Glutamatergic neuron (in vitro differentiated cells): ENCODE measurements at regions not wholly inside any gene's neighbourhood (a gene's known extent, or its start where the extent isn't known, plus 50 kb on each side); places are given as distances from the start of the nearest gene placed in this dataset.

Source experiments
- DNase-seq: peaks from one replicate; pipeline ENCODE4 v3.0.0; 2022
- H3K27ac Mint-ChIP-seq: one replicate; pipeline ENCODE4 v1.8.0; 2020; ENCODE audit warnings: mild to moderate bottlenecking, mixed read lengths, inconsistent platforms; ENCODE audit not compliant: unreplicated experiment
- H3K27me3 Mint-ChIP-seq: one replicate; pipeline ENCODE4 v1.8.0; 2020; ENCODE audit warnings: mild to moderate bottlenecking, moderate library complexity, mixed read lengths, inconsistent platforms; ENCODE audit not compliant: unreplicated experiment
- H3K36me3 Mint-ChIP-seq: one replicate; pipeline ENCODE4 v1.8.0; 2020; ENCODE audit warnings: mild to moderate bottlenecking, mixed read lengths, inconsistent platforms; ENCODE audit not compliant: unreplicated experiment
- H3K4me1 Mint-ChIP-seq: one replicate; pipeline ENCODE4 v1.8.0; 2020; ENCODE audit warnings: mild to moderate bottlenecking, low read depth, mixed read lengths, inconsistent platforms; ENCODE audit not compliant: unreplicated experiment
- H3K4me3 Mint-ChIP-seq: one replicate; pipeline ENCODE4 v1.8.0; 2020; ENCODE audit warnings: mild to moderate bottlenecking, mixed read lengths, inconsistent platforms; ENCODE audit not compliant: unreplicated experiment
- H3K9me3 Mint-ChIP-seq: one replicate; pipeline ENCODE4 v1.8.0; 2020; ENCODE audit warnings: mild to moderate bottlenecking, moderate library complexity, mixed read lengths, inconsistent platforms; ENCODE audit not compliant: unreplicated experiment
- TF ChIP-seq, protein P1 (sequence below): fragments of 200-600 bp; sonication (generic); IDR thresholded peaks from one replicate; pipeline ENCODE4 v1.5.0; 2021; ENCODE audit not compliant: partially characterized antibody, unreplicated experiment

DNA sequence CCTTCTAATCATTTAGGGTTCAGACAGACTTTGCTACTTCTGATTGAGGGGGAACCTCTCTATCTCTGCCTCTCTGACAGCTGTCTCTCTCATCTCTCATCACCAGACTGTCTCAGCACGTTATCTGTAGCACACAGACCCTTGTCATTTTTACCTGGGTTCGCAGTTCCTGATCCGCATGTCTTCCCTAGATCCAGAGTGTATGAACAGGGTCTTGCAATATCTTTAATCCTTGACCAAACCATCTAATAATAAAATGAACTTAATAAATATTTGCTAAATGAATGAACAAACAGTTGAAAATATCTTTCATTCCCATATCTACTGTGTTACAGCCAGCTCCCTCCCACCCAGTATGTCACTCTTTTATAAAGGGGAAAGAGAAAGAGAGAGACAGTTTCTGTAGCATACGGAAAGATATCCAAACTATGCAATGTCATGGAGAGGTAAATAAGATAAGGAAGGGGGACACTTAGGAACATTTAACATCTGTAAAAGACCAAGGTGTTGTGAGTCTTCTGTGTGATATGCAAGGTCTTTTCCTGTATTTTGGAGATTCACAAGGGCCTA, 507.6 kb downstream of the SUCLG1 start:
- H3K9me3 Mint-ChIP-seq: peaks cover 3% of the 10 kb centered on the region
- H3K36me3 Mint-ChIP-seq: no peaks in the 10 kb centered on the region
- H3K4me1 Mint-ChIP-seq: no peaks in the 10 kb centered on the region

GRCh38 chr2:83949361-83949760, 509.7 kb downstream of the SUCLG1 start:
- H3K27me3 Mint-ChIP-seq: no peaks in the 10 kb centered on the region
- peaks cover 3% of the 10 kb centered on the region for H3K9me3 Mint-ChIP-seq
- TF ChIP-seq, protein P1, sequence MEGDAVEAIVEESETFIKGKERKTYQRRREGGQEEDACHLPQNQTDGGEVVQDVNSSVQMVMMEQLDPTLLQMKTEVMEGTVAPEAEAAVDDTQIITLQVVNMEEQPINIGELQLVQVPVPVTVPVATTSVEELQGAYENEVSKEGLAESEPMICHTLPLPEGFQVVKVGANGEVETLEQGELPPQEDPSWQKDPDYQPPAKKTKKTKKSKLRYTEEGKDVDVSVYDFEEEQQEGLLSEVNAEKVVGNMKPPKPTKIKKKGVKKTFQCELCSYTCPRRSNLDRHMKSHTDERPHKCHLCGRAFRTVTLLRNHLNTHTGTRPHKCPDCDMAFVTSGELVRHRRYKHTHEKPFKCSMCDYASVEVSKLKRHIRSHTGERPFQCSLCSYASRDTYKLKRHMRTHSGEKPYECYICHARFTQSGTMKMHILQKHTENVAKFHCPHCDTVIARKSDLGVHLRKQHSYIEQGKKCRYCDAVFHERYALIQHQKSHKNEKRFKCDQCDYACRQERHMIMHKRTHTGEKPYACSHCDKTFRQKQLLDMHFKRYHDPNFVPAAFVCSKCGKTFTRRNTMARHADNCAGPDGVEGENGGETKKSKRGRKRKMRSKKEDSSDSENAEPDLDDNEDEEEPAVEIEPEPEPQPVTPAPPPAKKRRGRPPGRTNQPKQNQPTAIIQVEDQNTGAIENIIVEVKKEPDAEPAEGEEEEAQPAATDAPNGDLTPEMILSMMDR: no peak
- H3K36me3 Mint-ChIP-seq: no peaks in the 10 kb centered on the region
- no peak for DNase-seq
- H3K27ac Mint-ChIP-seq: no peak overlapping the region
- no peak overlapping the region for H3K4me3 Mint-ChIP-seq
- no peaks in the 10 kb centered on the region for H3K4me1 Mint-ChIP-seq

More for the DNA sequence above, 507.6 kb downstream of the SUCLG1 start:
- TF ChIP-seq, protein P1: no peak
- Mint-ChIP-seq H3K27ac (no peak overlapping the region), H3K27me3 (no peaks in the 10 kb centered on the region), H3K4me3 (no peak overlapping the region)
- DNase-seq: no peak

DNA sequence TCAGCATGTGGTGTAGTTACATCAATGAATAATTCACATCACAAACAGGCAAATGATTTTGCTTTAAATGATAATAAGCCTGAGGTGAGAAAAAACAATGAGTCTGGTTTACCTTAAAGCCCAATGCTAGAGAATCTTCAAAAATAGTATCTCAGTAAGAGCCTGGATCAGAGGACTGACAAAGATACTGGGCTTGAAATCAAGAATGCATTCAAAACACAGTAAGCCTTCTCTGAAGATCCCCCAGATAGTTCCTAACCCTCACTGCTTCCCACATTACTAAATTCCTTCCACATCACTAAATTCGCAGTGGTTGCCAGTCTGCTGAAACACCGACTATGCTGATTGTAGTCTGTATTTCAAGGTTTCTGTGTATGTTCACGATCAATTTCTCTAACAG, 514.9 kb downstream of the SUCLG1 start:
- H3K27me3 Mint-ChIP-seq: no peaks in the 10 kb centered on the region
- TF ChIP-seq, protein P1: no peak
- H3K9me3 Mint-ChIP-seq: peaks cover 3% of the 10 kb centered on the region
- DNase-seq: no peak
- no peaks in the 10 kb centered on the region for H3K36me3 Mint-ChIP-seq
- no peak overlapping the region for H3K27ac Mint-ChIP-seq
- no peak overlapping the region for H3K4me3 Mint-ChIP-seq
- H3K4me1 Mint-ChIP-seq: no peaks in the 10 kb centered on the region

- TF ChIP-seq, protein P1: no peak
- no peaks in the 10 kb centered on the region for H3K4me1 Mint-ChIP-seq
- no peak for DNase-seq
- no peaks in the 10 kb centered on the region for H3K27me3 Mint-ChIP-seq
- no peak overlapping the region for H3K27ac Mint-ChIP-seq
- peaks cover 3% of the 10 kb centered on the region for H3K9me3 Mint-ChIP-seq
- H3K4me3 Mint-ChIP-seq: no peak overlapping the region
- H3K36me3 Mint-ChIP-seq: no peaks in the 10 kb centered on the region
Measured at GRCh38 chr2:83943265-83943664, 515.8 kb downstream of the SUCLG1 start.

DNA sequence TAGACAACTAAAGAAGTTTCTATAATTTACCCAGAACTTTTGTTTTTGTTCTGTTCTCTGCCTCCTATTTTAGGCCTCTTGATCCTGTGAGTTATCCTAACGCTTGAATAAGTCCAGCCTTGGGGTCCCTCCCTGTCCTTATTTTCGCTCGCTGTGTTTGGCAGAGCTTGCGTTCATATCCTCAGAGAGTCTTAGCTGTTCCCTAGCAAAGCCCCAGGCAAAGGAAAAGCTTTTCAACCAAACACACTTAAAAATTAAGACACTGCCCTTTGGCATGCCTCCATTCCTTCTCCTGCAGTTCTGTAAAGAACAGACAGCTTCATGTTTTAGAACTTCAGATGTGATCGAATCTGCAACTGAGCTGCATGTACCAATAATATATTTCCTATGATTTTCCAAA, 517.2 kb downstream of the SUCLG1 start:
- no peak for DNase-seq

More for the DNA sequence above, 517.2 kb downstream of the SUCLG1 start:
- Mint-ChIP-seq H3K27me3 (no peaks in the 10 kb centered on the region), H3K4me1 (no peaks in the 10 kb centered on the region), H3K9me3 (no peaks in the 10 kb centered on the region), H3K4me3 (no peak overlapping the region), H3K27ac (no peak overlapping the region), H3K36me3 (no peaks in the 10 kb centered on the region)
- TF ChIP-seq, protein P1: no peak
